ENCODE measurements at regions not wholly inside any gene's neighbourhood (a gene's known extent, or its start where the extent isn't known, plus 50 kb on each side); places are given as distances from the start of the nearest gene placed in this dataset.

DNA sequence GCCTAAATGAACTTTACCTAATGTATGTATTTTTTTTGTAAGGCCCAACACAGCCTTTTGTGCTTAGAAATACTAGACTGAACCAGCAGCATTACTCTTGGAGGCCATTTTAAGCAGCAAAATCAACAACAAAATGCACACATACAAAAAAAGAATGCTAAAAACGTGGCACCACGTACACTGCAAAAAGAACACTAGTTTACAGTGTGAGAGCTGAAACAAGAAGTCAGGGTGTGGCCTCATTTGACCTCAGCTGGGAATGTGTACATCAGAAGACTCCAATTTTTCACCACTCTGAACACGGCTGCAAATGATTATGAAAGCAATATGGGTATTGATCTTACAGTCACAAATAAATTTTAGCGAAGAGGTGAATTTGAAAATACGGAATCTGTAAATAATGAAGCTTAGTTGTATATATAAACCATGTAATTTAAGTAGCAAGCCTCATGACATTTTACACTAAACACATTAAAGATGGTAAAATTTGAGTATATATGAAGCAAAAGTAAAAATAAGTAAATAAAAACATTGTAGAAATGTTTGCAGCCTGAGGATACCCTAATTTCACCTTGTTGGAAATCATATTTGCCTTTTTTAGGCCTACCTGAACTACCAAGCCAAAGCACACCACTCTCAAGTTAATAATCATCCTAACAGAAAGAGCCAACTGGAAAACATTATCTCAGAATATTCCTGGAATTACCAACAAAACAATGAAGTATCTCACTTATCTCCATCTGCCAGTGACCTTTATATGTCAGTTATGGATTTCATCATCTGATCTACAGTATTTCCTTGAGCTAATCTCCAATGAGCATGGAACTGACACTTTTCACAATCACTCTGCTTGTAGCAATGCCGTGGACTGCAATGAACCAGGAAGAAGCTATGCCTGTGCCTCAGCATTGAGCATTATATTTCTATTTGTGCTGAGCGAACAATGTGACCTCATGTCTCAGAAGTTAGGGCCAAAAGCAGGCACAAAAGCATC lies 319.5 kb upstream of the FAT3 start:
- H3K4me3 ChIP-seq (ENCODE audit: low read depth, low read length) = no peak overlapping the region
- TF ChIP-seq, protein P1, sequence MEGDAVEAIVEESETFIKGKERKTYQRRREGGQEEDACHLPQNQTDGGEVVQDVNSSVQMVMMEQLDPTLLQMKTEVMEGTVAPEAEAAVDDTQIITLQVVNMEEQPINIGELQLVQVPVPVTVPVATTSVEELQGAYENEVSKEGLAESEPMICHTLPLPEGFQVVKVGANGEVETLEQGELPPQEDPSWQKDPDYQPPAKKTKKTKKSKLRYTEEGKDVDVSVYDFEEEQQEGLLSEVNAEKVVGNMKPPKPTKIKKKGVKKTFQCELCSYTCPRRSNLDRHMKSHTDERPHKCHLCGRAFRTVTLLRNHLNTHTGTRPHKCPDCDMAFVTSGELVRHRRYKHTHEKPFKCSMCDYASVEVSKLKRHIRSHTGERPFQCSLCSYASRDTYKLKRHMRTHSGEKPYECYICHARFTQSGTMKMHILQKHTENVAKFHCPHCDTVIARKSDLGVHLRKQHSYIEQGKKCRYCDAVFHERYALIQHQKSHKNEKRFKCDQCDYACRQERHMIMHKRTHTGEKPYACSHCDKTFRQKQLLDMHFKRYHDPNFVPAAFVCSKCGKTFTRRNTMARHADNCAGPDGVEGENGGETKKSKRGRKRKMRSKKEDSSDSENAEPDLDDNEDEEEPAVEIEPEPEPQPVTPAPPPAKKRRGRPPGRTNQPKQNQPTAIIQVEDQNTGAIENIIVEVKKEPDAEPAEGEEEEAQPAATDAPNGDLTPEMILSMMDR (IDR thresholded peaks at IDR 0.05; ENCODE audit: low read depth, low read length, missing control alignments) = no peak
- DNase-seq (ENCODE audit: low read depth) = no peak

DNA sequence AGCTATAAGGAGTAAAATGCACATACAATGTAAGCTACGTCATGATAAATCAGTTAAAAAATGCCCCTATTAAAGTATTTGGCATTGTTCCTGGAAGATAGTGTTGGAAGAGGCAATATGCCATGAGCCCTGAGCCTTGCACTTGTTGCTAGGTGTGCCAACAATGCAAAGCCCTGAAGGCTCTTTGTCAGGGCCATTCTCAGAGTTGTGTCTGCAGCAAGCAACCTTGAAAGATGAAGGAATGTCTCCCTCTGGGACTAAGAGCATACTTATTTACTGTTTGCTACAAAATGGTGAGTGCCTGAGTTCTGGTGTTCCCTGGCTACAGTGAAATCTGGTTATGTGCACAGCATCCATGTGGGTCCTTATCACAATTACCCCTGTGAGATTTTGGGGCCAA lies 322.3 kb upstream of the FAT3 start:
- DNase-seq (ENCODE audit: low read depth) = no peak
- no peak overlapping the region for H3K4me3 ChIP-seq (ENCODE audit: low read depth, low read length)
- TF ChIP-seq, protein P1 (IDR thresholded peaks at IDR 0.05; ENCODE audit: low read depth, low read length, missing control alignments) = no peak

DNA sequence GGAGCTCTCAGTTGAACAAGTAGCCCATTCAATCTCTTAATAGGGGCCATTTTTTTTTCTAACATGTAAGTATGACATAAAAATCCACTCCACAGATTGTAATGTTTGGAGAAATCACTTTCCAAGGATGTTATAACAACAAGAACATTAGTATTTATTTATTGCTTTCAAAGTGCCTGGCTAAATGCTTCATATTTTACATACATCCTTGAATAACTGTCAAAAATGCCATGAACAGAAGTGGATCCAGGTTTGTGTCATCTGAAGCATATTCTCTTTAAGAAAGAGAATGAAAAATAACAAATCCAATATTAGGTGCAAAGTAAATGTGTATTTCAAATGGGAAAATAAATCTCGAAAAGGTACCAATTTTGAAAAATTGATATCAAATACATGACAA lies 344.0 kb upstream of the FAT3 start:
- TF ChIP-seq, protein P1 (IDR thresholded peaks at IDR 0.05; ENCODE audit: low read depth, low read length, missing control alignments) = no peak
- H3K4me3 ChIP-seq (ENCODE audit: low read depth, low read length) = no peak overlapping the region
- DNase-seq (ENCODE audit: low read depth) = no peak

DNA sequence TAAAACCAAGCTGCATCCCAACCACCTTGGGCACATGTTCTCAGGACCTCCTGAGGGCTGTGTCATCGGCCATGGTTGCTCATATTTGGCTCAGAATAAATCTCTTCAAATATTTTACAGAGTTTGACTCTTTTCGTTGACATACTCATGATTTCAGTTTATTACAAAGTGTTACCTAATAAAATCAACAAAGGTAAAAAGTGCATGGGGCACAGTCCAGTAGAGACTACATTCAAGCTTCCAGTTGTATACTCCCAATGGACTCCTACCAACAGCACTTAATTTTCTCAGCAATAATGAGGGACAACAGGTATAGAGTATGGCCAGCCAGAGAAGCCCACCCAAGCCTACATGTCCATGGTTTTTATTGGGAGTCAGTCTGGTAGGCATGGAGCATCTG lies 347.9 kb upstream of the FAT3 start:
- H3K4me3 ChIP-seq (ENCODE audit: low read depth, low read length) = no peak overlapping the region
- TF ChIP-seq, protein P1 (IDR thresholded peaks at IDR 0.05; ENCODE audit: low read depth, low read length, missing control alignments) = no peak
- DNase-seq (ENCODE audit: low read depth) = no peak

DNA sequence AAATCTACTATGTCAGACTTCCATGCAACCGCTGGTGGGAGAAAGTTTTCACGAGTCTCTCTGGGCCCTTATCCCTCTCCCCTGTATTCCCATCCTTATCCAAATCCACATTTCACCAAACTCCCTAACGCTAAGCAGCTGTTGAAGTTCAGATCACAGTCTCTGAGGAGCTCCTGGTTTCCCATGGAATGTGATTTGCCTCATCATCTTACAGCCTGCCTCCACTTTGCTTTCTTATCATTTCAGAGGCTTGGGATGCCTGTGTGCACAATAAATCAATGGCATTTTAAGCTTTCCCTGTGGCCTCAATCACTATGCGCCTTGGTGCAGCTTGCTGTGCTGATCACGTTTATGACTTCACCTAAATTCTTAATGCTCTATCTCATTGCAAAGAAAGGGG lies 352.4 kb upstream of the FAT3 start:
- H3K4me3 ChIP-seq (ENCODE audit: low read depth, low read length) = no peak overlapping the region
- TF ChIP-seq, protein P1 (IDR thresholded peaks at IDR 0.05; ENCODE audit: low read depth, low read length, missing control alignments) = no peak
- DNase-seq (ENCODE audit: low read depth) = no peak

DNA sequence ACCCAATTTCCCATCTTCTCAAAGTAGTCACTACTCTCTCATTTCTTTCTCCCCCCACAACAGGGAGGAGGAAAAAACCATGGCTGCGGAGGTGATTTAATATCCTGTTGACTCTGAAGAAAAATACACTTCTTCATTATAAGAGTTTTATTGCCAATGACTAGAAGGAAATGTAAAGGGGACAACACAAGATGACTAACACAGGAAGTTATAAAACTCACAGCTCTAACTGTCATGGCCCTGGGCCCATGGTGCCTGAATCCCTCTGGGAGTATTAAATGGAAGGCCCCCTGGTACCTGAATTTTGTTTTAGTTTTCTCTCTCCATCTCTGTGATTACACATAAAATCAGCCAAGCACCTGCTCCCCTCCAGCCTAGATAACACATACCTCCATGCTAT lies 352.8 kb upstream of the FAT3 start:
- DNase-seq (ENCODE audit: low read depth) = no peak
- H3K4me3 ChIP-seq (ENCODE audit: low read depth, low read length) = no peak overlapping the region
- TF ChIP-seq, protein P1 (IDR thresholded peaks at IDR 0.05; ENCODE audit: low read depth, low read length, missing control alignments) = no peak

DNA sequence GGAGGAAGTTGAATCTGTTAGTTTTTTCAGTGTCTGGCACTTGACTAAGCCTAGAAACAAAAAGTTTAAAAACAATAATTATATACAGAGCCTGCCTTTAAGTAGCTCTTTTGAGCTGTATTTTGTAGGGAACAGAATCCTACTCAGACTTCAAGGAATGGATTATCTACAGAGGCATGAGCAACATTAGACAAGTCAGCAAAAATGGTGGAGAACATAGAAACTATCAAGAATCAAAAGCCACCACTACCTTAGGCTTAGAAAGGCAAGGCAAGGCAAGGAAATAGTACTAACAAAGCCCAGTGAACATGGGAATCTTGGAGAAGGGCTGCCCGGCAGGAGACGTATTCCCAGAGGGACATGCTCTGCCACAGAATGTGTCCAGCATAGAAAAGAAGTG lies 353.6 kb upstream of the FAT3 start:
- DNase-seq (ENCODE audit: low read depth) = no peak
- TF ChIP-seq, protein P1 (IDR thresholded peaks at IDR 0.05; ENCODE audit: low read depth, low read length, missing control alignments) = no peak
- H3K4me3 ChIP-seq (ENCODE audit: low read depth, low read length) = no peak overlapping the region
